ENCODE measurements at regions not wholly inside any gene's neighbourhood (a gene's known extent, or its start where the extent isn't known, plus 50 kb on each side); places are given as distances from the start of the nearest gene placed in this dataset.

DNA sequence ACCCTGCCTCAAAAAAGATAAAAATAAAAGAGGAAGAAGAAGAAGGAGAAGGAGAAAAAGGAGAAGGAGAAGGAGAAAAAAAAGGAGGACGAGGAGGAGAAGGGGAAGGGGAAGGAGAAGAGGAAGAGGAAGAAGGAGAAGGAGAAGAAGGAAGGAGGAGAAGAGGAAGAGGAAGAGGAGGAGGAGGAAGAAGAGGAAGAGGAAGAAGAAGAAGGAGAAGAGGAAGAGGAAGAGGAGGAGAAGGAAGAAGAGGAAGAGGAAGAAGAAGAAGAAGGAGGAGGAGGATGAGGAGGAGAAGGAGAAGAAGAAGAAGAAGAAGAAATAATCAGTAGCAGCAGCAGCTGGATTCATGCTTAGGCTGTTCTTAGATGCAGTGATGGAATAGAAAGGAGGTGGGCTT, 159.7 kb downstream of the TFCP2L1 start:
- DNase-seq: no peak

DNA sequence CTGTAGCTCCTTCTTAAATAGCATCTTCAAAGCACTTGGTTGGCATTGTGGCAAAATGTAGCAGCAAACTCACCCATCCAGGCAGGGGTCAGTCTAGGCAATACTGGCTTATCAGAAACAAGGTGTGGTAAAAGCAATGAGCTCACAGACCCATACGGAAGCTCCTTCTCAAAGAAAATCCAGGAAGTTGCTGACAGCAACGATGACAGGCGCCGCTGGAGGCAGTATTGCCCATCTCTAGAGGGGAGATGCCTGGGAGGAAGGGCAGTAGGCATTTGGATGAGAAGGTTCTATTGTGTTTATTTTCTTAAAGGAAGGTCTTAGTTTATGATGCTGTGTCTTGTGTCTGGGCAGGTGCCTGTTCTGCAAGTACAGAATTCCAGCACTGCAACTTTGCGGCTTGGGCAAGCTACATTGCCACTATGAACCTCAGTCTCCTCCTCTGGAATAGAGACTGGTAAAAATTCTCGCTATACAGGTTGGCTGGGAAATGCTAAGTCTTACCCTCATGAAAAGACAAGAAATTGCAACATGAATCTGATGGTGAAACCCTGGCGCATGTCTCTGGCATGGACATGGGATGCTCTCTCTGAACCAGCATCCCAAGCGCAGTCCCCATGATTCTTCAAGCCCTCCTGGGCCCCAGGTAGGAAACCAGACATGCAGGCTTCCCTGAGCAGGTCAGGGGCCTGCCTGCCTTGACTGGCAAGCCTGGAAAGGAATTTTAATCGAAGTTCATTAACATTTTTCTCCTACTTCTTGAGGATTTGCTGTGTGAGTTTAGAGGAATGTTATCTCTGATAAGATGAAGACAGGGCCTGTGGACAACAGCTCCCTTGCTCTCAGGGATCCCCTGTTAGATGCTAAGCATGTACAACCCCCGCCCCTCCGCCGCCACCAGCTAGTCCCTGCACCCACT, 156.0 kb downstream of the TFCP2L1 start:
- peak in 1 of 2 donors; percentile 25 for DNase-seq

DNA sequence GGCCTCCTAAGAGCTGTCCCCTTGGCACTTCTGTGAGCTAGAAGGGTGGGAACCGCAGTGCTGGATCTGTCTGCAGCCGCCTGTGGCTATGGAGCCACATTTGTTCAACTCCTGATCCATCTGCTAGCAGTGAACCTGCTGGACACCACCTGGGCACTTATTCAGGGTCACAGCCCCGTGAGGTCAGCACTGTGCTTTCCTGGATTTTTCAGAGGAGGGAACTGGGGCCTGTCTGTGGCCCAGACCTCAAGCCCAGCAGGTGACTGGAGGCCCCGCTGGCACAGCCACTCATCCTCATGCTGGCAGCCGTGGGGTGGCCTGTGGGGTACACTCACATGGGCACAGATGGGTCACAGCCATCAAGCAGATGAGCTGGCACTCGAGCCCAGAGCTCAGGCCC, 155.3 kb downstream of the TFCP2L1 start:
- no peak for DNase-seq

DNA sequence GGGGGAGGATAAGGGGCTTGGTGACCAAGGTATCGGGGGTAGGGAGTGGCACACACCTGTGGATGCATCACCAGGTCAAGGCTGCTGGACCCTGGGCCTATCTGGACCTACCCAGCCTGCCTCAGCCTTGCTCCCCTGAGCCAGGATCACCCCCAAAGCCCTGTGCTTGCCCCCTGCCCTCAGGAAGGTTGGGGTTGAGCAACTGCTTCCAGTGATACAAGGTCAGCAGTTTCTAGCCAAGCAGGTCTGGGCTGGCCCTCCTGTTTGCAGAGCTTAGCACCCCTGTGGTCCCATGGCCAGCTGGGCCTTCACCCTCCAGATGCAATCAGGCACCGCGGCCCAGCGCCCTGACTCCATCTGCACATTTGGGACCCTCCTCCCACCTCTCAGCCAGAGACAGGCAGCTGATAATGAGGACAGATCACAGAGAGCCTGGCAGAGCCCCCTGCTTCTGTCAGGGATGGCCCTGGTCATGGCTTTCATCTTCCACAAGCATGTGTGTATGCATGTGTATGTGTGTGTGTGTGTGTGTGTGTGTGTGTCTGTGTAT, 154.6 kb downstream of the TFCP2L1 start:
- no peak for DNase-seq

DNA sequence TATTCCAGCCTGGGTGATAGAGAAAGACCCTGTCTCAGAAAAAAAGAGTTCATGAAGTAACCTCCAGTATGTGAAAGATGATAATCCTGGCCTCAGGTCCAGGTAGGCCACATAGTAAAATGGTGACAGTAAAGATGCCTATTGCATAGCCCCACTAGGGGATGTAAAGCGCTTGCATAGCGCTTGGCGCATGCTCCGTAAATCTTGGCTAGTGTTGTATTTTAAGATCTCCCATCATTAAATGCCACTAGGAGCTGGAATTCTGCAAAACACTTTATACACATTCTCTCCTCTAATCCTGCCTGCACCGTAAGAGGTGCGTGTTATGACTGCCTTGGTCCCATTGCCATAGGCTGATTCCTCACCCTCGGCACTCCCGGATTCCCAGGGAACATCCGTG, 153.6 kb downstream of the TFCP2L1 start:
- DNase-seq: no peak

DNA sequence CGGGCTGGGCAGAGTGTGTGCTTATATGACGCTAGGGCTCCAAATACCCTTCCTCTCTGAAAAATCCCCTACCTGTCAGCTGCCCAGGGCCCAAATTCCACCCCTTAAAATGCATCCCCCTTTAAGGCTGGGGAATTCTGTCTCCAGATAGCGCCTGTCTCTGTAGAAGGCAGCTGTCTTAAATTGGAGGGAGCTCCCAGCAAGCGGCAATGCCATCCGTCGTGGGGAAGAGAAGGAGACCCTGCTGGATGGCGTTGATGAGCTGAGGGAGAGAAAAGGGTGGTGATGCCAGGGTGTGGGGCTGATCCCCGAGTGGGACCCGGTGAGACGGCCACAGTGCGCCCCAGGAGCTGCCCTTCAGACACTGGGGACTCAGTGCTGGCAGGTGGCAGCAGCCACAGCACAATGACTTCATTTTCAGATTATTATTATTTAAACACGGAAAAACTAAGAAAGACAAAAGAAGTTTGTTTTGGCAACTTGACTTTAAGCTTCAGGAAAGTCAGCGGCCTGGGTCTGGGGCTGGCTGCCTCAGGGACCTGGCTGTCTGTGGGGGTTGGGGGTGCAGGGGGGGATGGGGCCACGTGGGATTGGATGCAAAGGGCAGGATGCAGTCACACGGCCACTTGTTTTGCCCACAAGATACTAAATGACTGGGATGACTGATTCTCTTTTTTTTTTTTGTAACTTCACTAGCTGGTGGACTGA, 152.8 kb downstream of the TFCP2L1 start:
- DNase-seq: no peak

DNA sequence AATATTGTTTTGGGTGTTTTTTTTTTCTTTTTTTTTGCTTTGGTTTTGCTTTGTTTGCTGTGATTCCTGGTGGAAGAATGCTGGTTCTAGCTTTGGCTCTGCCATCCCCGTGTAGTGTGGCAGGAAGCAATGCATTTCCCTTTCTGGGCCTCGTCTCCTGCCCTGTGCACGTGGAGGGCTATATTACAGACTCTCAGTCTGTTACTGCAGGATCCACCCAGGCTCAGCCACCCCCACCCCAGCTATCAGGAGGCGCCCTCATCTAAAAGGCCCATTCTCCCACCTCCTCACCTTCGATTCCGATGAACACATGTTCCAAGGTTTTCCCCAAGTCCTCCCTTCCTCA, 152.3 kb downstream of the TFCP2L1 start:
- DNase-seq: no peak

DNA sequence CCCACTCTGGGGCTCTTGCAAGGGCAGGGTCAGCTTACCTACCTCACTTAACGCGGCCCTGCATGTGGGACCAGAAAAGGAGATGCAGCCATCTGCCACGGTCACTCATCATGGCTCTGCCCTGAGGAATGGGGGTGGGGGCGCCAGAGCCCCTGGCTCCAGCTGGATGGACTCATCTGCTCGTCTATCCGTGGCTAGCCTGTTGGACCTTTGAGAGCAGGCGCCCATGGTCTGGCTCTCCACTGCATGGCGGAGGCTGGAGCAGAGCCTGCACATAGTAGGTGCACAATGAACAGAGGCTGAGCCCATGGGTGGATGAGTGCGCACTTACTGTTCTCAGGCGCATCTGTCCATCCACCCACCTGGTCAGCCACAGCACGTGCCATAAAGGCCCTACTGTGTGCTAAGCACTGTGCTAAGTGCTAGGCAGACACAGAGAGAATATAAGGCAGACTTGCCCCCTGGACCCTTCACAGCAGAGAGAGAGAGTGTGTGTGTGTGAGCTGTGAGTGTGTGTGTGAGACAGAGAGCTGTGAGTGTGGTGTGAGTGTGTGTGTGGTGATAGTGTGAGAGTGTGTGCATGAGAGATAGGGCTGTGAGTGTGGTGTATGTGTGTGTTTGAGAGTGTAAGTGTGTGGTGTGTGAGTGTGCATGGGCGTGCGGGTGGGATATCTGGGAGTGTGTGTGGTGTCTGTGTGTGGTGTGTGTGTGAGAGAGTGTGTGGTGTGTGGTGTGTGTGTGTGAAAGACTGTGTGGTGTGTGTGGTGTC, 151.3 kb downstream of the TFCP2L1 start:
- DNase-seq: no peak

DNA sequence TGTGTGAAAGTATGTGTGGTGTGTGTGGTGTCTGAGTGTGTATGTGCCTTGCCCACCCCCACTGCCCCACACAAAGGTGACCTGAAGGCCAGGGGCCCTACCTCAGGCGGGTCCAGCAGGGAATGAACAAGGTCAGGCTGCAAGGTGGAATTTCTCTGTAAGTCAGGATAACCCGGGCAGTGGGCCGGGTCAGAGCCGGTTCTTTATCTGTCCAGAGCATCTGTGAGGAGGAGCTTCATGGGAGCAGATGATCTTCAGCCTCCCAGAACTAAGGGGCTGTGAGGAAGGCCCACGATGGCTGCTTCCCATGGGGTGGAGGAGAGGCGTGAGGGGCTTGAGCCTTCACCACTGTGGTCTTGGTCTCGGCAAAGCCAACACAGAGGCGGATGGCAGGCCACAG, 150.3 kb downstream of the TFCP2L1 start:
- DNase-seq: no peak

DNA sequence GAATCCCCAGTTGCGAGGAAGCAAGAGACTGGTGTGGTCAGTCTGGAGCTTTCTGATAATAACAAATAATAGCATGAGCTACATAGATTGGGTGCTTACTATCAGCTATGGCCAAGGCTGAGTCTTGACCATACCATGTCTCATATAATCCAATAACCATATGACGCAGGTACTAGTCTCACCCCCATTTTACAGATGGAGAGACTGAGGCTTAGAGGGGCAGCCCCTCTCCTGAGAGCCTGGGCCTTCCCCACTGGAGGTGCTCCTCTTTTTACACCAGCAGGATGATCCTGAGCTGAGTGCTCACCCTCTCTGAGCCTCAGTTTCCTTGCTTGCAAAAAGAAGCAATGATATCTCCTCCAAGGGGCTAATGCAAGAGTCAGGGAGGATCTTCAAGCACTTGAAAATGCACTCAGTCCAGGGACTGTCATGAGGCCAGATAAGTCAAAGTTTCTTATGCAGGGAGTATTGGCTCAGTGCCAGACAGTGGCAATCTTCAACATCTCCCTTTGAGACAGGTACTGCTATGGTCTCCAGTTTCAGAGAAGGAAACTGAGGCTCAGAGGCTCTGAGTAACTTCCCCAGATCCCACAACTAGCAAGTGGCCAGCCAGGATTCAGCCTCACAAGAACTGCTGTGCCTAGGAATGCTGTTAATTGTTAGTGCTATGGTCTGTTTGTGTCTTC, 149.7 kb downstream of the TFCP2L1 start:
- DNase-seq: no peak

DNA sequence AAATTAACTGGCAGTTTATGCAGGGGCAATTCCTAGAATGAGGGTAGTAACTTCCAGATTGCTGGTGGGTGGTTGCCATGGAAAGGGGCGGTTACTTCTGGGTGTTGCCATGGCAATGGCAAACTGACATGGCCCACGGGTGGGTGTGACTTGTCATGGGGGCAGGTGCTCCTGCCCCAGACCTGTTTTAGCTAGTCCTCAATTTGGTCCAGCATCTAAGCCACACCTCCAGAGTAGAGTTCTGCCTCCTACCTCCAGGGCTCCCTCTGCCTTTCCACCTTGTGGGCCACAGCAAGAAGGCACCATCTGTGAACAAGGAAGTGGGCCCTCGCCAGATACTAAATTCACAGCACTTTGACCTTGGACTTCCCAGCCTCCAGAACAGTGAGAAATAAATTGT, 148.7 kb downstream of the TFCP2L1 start:
- DNase-seq: no peak

DNA sequence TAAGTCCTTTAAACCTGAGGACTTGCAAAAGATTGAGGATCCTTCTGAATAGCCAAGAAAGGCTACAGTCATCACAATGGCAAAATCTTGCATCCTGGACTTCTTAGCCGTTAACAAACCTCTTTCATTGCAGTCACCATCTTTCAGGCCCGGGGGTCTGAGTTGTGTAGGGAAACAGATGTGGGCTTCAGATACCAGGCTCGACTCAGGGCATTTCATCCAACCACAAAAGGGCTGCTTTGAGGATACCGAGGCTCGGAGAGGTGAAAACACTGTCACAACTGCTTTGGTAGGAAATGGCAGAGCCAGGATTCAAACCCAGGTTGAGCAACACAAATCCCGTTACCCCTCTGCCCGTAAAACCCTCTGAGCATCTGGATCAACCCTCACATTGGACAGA, 147.4 kb downstream of the TFCP2L1 start:
- no peak for DNase-seq

DNA sequence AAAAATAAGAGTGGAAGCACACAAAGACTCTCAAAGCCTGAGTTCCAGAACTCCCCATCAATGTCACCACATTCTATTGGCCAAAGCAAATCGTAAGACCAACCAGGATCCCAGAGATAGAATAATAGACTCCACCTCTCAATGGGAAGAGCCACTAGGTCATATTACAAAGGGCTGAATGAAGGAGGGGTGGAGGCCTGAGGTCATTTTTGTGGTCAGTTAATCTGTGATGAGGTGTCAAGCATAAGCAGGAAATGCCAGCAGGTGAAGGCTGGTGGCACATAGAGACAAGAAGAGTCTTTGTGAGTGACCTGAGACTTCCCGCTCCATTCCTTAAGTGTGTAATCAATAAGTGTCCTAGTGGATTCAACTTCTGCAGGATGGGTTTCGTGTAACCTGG, 144.3 kb downstream of the TFCP2L1 start:
- DNase-seq: no peak

DNA sequence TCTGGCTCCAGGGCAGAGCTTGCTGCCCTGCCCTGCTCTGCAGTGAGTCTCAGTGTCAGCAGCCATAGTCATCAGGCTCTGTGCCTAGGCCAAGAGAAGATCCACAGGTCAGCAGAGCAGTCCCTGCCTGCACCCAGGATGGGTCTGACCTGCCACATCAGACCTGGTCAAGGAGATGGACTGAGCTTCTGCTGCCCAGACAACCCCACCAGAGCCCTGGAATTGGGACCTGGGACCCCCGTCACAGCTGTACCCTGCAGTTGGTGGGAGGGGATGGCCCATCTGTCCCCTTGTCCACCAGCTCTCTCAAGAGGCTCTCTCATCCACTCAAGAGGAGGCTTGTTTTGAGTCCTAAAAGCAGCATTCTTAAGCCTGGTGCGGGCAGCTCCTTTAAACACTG, 142.6 kb downstream of the TFCP2L1 start:
- no peak for DNase-seq

DNA sequence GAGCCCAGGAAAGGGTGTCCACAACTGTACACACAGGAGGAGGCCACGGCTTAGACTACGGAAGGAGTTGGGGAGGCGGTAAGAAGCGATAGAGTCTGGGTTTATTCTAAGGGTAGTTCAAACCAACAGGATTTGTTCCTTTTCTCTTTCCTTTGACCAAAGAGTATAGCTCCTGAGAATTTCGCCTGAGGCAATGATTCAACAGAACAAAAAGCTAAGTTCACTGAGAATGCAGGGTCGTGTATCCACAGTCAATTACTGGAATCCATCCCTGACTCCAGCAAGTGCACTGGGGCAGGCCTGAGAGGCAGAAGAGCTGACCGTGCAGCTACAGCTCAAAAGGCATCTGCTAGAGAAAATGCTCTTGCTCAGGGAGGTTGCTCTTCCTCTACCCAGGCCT, 140.9 kb downstream of the TFCP2L1 start:
- DNase-seq: no peak

DNA sequence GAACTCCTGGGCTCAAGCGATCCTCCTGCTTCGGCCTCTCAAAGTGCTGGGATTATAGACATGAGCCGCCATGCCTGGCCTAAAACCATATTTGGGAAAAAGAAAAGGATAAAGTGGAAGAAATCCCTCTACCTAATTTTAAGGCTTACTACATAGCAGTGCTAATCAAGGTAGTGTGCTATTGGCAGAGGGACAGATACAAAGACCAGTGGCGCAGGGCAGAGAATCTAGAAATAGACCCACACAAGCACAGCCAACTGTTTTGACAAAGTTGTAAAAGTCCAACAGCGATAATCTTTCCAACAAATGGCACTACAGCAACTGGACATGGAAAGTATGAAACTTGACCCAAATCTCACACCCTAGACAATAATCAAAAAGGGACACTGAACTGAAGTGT, 138.4 kb downstream of the TFCP2L1 start:
- DNase-seq: no peak

DNA sequence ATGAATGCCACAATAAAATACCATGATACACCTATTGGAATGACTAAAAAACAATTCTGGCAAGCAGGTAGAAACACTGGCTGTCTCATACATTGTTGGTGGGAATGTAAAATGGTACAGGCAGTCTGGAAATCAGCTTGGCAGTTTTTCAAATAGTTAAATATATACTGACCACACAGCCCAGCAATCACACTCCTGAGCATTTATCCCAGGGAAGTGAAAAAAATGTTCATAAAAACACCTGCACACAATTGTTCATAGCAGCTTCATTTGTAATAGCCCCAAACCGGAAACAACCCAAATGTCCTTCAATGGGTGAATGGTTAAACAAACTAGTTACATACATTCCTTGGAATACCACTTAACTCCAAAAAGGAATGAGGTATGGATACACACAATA, 137.2 kb downstream of the TFCP2L1 start:
- no peak for DNase-seq

DNA sequence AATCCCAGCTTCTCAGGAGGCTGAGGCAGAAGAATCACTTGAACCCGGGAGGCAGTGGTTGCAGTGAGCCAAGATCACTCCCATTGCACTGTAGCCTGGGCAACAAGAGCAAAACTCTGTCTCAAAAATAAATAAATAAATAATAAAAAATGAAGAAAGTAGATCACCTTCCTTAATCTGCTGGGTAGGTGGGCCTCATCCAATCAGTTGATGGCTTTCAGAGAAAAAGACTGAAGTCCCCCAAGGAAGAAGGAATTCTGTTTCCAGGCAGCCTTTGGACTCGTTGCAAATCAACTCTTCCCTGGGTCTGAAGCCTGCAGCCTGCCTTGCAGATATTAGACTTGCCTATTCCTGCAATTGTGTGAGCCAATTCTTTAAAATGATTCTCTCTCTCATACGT, 136.5 kb downstream of the TFCP2L1 start:
- no peak for DNase-seq

DNA sequence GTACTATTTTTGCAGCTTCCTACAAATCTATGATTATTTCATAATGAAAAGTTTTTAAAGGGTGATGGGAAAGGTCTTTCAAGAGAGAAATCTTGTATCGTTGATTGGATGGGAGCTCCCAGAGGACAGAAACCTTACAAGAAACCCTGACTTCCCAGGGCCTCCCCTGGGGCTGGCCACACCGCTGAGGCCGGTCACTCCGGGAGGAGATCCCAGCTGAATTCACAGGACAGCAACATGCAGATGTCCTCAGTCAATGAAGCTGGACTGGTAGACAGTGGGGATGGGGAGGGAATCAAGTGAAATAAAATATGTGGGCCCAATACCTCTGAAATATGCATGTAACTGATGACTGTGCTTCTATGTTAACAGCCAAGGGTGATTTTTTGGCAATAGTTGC, 135.6 kb downstream of the TFCP2L1 start:
- no peak for DNase-seq

DNA sequence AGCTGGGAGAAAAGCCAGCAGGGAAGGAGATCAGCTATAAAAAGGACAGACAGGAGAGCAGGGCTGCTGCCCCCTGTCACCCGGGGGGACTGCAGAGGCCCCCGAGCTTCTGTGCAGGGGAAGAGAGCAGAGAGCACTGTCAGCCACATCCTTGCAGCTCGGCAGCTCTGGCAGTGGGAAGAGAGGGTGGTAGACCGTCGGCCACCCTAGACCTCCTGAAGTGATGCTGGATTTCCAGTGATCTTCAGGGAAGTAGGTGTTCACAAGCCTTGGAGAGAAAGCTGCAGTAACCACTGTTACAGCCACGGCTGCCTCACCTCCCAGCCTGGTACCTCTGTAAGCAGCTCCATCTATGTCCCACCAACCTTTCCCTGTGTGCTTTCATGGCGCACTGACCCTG, 134.9 kb downstream of the TFCP2L1 start:
- DNase-seq: no peak

DNA sequence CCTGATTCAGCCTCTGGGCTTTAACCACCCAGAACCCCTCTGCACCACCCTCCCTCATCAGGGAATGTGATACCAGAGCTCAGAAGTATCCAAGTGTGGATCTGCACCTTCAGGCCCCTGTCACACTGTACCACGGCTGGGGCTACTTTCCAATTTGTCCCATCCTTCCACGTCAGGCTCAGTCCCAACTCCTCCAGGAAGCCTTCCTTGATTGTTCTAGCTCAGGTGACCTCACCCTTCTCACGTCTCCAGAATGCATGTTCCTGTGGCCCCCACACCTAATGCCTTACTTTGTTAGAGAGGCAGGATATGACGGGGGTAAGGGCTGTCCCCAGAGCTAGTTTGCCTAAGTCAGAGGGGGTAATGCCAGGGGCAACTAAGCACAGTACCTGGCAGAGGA, 134.3 kb downstream of the TFCP2L1 start:
- no peak for DNase-seq

DNA sequence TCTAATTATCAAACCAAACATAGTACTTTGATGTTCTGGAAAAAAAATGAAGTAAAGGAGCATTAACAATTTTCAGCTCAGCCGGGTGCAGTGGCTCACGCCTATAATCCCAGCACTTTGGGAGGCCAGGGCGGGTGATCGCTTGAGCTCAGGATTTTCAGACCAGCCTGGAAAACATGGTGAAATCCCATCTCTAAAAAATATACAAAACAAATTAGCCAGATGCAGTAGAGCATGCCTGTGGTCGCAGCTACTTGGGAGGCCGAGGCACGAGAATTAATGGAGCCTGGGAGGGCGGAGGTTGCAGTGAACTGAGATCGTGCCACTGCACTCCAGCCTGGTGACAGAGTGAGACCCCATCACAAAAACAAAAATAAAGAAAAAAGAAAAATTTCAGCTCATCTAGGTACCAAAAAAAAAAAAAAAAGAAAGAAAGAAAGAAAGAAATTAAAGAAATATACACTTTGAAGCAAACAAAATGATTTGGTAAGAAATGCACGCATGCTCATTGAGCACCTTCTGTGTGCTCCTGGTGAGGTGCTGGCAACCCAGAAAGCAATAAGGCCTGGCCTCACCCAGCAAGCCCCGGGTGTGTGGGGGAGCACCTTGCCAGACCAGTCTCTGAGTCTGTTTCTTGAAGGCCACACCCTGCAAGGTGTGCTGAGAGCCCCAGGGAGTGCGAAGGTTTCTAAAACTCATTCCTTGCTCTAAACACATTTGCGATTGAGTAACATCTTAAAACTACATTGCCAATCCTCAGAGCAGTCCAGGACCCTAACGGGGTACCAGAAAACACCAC, 133.5 kb downstream of the TFCP2L1 start:
- no peak for DNase-seq

Measured in CD4-positive, alpha-beta T cell treated with Interleukin-1 beta for 1 hour (primary cell).